AG04450 (cell line): ENCODE measurements at regions not wholly inside any gene's neighbourhood (a gene's known extent, or its start where the extent isn't known, plus 50 kb on each side); places are given as distances from the start of the nearest gene placed in this dataset.
"Not testable (repeated sequence)": the region's sequence is repeated elsewhere in the genome, so short reads cannot be mapped to it uniquely, and the experiment has no call there.

ENCODE experiments used
- CTCF ChIA-PET: fragments of 300-600, 350-600 bp; formaldehyde crosslinking; extraction: SDS; loops from one replicate; lab custom pipeline; 2022; ENCODE audit warnings: antibody characterized with exemption, inconsistent platforms; lab: Charles Lee
- POLR2A ChIA-PET: fragments of 350-600 bp; formaldehyde crosslinking; extraction: SDS; loops from one replicate; lab custom pipeline; 2021; ENCODE audit warnings: antibody characterized with exemption, inconsistent platforms; lab: Yijun Ruan, JAX
- DNase-seq: peaks from one replicate; pipeline ENCODE4 v3.0.0-alpha.2; 2011; ENCODE audit warnings: low read depth, low spot score
- H3K27ac ChIP-seq: one replicate; pipeline ENCODE4 v1.5.1; 2012; ENCODE audit warnings: low read depth, low read length, control low read depth
- H3K27me3 ChIP-seq: one replicate; pipeline ENCODE4 v1.6.0; 2012; ENCODE audit warnings: low read length; ENCODE audit not compliant: control insufficient read depth, insufficient read depth
- H3K4me3 ChIP-seq: 2 replicates; pipeline ENCODE4 v1.5.1; 2011; ENCODE audit warnings: mild to moderate bottlenecking, low read depth, low read length, control low read depth
- H3K9me3 ChIP-seq: 2 replicates; pipeline ENCODE4 v1.5.1; 2012; ENCODE audit warnings: low read length; ENCODE audit not compliant: control insufficient read depth, insufficient read depth
- CTCF ChIP-seq: IDR thresholded peaks from 2 replicates; pipeline ENCODE4 v1.5.1; 2011; ENCODE audit warnings: low read depth, low read length, control low read depth, inconsistent platforms

GRCh38 chr7:101749891-101750290, 67.5 kb upstream of the CUX1 start:
- no peak for DNase-seq
- H3K9me3 ChIP-seq = no peaks in the 10 kb centered on the region
- ChIA-PET POLR2A (no interaction called here), CTCF (no interaction called here)
- no peak overlapping the region for H3K4me3 ChIP-seq
- H3K27me3 ChIP-seq = peaks cover 19% of the 10 kb centered on the region
- no peak for TF ChIP-seq CTCF
- no peak overlapping the region for H3K27ac ChIP-seq

GRCh38 chr7:101753316-101753715, 64.1 kb upstream of the CUX1 start:
- H3K4me3 ChIP-seq = no peak overlapping the region
- H3K9me3 ChIP-seq = no peaks in the 10 kb centered on the region
- no peak for DNase-seq
- TF ChIP-seq CTCF = no peak
- CTCF ChIA-PET = no interaction called here
- POLR2A ChIA-PET = no interaction called here
- peaks cover 20% of the 10 kb centered on the region for H3K27me3 ChIP-seq
- H3K27ac ChIP-seq = no peak overlapping the region

GRCh38 chr7:101754424-101755159, 62.8 kb upstream of the CUX1 start:
- POLR2A ChIA-PET = no interaction called here
- Histone ChIP-seq H3K27me3 (peaks cover 15% of the 10 kb centered on the region), H3K9me3 (no peaks in the 10 kb centered on the region), H3K27ac (no peak overlapping the region), H3K4me3 (peak overlapping the region; percentile 48)
- no peak for DNase-seq
- TF ChIP-seq CTCF = no peak
- CTCF ChIA-PET = no interaction called here

GRCh38 chr7:101757879-101758278, 59.5 kb upstream of the CUX1 start:
- Histone ChIP-seq H3K4me3 (no peak overlapping the region), H3K27ac (no peak overlapping the region), H3K9me3 (no peaks in the 10 kb centered on the region), H3K27me3 (peaks cover 13% of the 10 kb centered on the region)
- ChIA-PET CTCF (interaction anchor here (0.5 kb wide), 1 partner anchor 32 kb away, joined by 5 read pairs; no protein-coding TSS in a partner anchor), POLR2A (no interaction called here)
- no peak for DNase-seq
- TF ChIP-seq CTCF = no peak

GRCh38 chr7:101758519-101758918, 58.9 kb upstream of the CUX1 start:
- peaks cover 11% of the 10 kb centered on the region for H3K27me3 ChIP-seq
- DNase-seq, H3K4me3 ChIP-seq, POLR2A ChIA-PET, H3K27ac ChIP-seq, H3K9me3 ChIP-seq: not testable (repeated sequence)
- CTCF ChIA-PET = interaction anchor here (0.5 kb wide), 1 partner anchor 31 kb away, joined by 5 read pairs; no protein-coding TSS in a partner anchor
